Vagina (tissue), 2 donors: ENCODE measurements at regions not wholly inside any gene's neighbourhood (a gene's known extent, or its start where the extent isn't known, plus 50 kb on each side); places are given as distances from the start of the nearest gene placed in this dataset.

Source experiments
- DNase-seq, 2 donors: peaks; one replicate each; pipeline ENCODE4 v3.0.0-alpha.2; 2017; ENCODE audit errors: extremely low spot score in 2 of 2
- H3K27ac ChIP-seq: fragments of 200-600 bp; sonication (generic); one replicate; pipeline ENCODE4 v1.5.1; 2019
- H3K27me3 ChIP-seq: fragments of 200-600 bp; sonication (generic); one replicate; pipeline ENCODE4 v1.5.1; 2019
- H3K36me3 ChIP-seq, 2 donors: fragments of 200-600 bp; sonication (generic); one replicate each; pipeline ENCODE4 v1.5.1; 2017 to 2019
- H3K4me1 ChIP-seq: fragments of 200-600 bp; sonication (generic); one replicate; pipeline ENCODE4 v1.5.1; 2019
- H3K4me3 ChIP-seq, 2 donors: fragments of 200-600 bp; sonication (generic); 1 replicate in 1 of 2; 2 replicates in 1 of 2; pipeline ENCODE4 v1.5.1; 2016 to 2019
- H3K9me3 ChIP-seq: fragments of 200-600 bp; sonication (generic); one replicate; pipeline ENCODE4 v1.5.1; 2019
- CTCF ChIP-seq, 3 experiments: fragments of 450-650 bp in 2 of 3; fragments of 200-600 bp in 1 of 3; sonication (generic) in 1 of 3; IDR thresholded peaks; one replicate each; pipeline ENCODE4 v1.5.1; 2017 to 2019; ENCODE audit warnings: antibody characterized with exemption in 3 of 3, mild to moderate bottlenecking in 2 of 3, moderate library complexity in 2 of 3
- POLR2A ChIP-seq, 2 donors: fragments of 450-650 bp; IDR thresholded peaks; one replicate each; pipeline ENCODE4 v1.6.1; 2017; ENCODE audit warnings: antibody characterized with exemption in 2 of 2, mild to moderate bottlenecking in 2 of 2, moderate library complexity in 2 of 2
- POLR2AphosphoS5 ChIP-seq, 2 donors: sonication (generic); formaldehyde crosslinking; IDR thresholded peaks; one replicate each; pipeline ENCODE4 v1.9.0; 2017; ENCODE audit warnings: antibody characterized with exemption in 2 of 2, mild to moderate bottlenecking in 2 of 2, low read depth in 1 of 2; ENCODE audit not compliant: insufficient read depth in 1 of 2
- intact Hi-C: fragments of 100-400 bp; cut with DNase I; formaldehyde crosslinking; loops from one replicate; pipeline ENCODE4 v1.15.1; 2023

- DNase-seq, result no peak
- no peaks in the 10 kb centered on the region for H3K9me3 ChIP-seq
- intact Hi-C loops, result no loop called here
- no peaks in the 10 kb centered on the region for H3K36me3 ChIP-seq
- no peaks in the 10 kb centered on the region for H3K27me3 ChIP-seq
- H3K4me3 ChIP-seq, result no peak overlapping the region
- no peak for TF ChIP-seq POLR2A (IDR thresholded peaks at IDR 0.05)
- no peak for TF ChIP-seq POLR2AphosphoS5 (IDR thresholded peaks at IDR 0.05; ENCODE audit: insufficient read depth in 1 of 2, low read depth in 1 of 2)
- TF ChIP-seq CTCF (IDR thresholded peaks at IDR 0.05), result no peak
- H3K4me1 ChIP-seq, result no peaks in the 10 kb centered on the region
- H3K27ac ChIP-seq, result no peak overlapping the region
Observed at GRCh38 chr14:97604731-97605130, 807.5 kb downstream of the VRK1 start.

GRCh38 chr14:97618401-97618800, 821.2 kb downstream of the VRK1 start:
- DNase-seq, result no peak
- intact Hi-C loops, result no loop called here
- no peaks in the 10 kb centered on the region for H3K4me1 ChIP-seq
- H3K4me3 ChIP-seq, result no peak overlapping the region
- H3K9me3 ChIP-seq, result no peaks in the 10 kb centered on the region
- H3K36me3 ChIP-seq, result no peaks in the 10 kb centered on the region
- no peaks in the 10 kb centered on the region for H3K27me3 ChIP-seq
- no peak overlapping the region for H3K27ac ChIP-seq
- TF ChIP-seq CTCF (IDR thresholded peaks at IDR 0.05), result no peak
- no peak for TF ChIP-seq POLR2AphosphoS5 (IDR thresholded peaks at IDR 0.05; ENCODE audit: insufficient read depth in 1 of 2, low read depth in 1 of 2)
- no peak for TF ChIP-seq POLR2A (IDR thresholded peaks at IDR 0.05)

GRCh38 chr14:97618917-97619690, 821.9 kb downstream of the VRK1 start:
- H3K9me3 ChIP-seq, result no peaks in the 10 kb centered on the region
- no peak overlapping the region for H3K27ac ChIP-seq
- H3K4me3 ChIP-seq, result no peak overlapping the region
- DNase-seq, result no peak
- no peaks in the 10 kb centered on the region for H3K36me3 ChIP-seq
- H3K4me1 ChIP-seq, result no peaks in the 10 kb centered on the region
- intact Hi-C loops, result no loop called here
- TF ChIP-seq POLR2A (IDR thresholded peaks at IDR 0.05) (no peak), POLR2AphosphoS5 (IDR thresholded peaks at IDR 0.05; ENCODE audit: insufficient read depth in 1 of 2, low read depth in 1 of 2) (no peak), CTCF (IDR thresholded peaks at IDR 0.05) (no peak)
- H3K27me3 ChIP-seq, result no peaks in the 10 kb centered on the region

GRCh38 chr14:97620066-97620465, 822.9 kb downstream of the VRK1 start:
- Histone ChIP-seq H3K4me3 (no peak overlapping the region), H3K36me3 (no peaks in the 10 kb centered on the region), H3K4me1 (no peaks in the 10 kb centered on the region), H3K9me3 (no peaks in the 10 kb centered on the region), H3K27ac (no peak overlapping the region), H3K27me3 (no peaks in the 10 kb centered on the region)
- TF ChIP-seq POLR2AphosphoS5 (IDR thresholded peaks at IDR 0.05; ENCODE audit: insufficient read depth in 1 of 2, low read depth in 1 of 2) (no peak), POLR2A (IDR thresholded peaks at IDR 0.05) (no peak), CTCF (IDR thresholded peaks at IDR 0.05) (no peak)
- DNase-seq, result no peak
- intact Hi-C loops, result no loop called here

GRCh38 chr14:97624985-97625384, 827.8 kb downstream of the VRK1 start:
- H3K9me3 ChIP-seq, result no peaks in the 10 kb centered on the region
- H3K27me3 ChIP-seq, result no peaks in the 10 kb centered on the region
- intact Hi-C loops, result no loop called here
- no peak for DNase-seq
- no peaks in the 10 kb centered on the region for H3K4me1 ChIP-seq
- no peak for TF ChIP-seq CTCF (IDR thresholded peaks at IDR 0.05)
- no peak overlapping the region for H3K4me3 ChIP-seq
- H3K36me3 ChIP-seq, result no peaks in the 10 kb centered on the region
- no peak overlapping the region for H3K27ac ChIP-seq
